ENCODE measurements at regions not wholly inside any gene's neighbourhood (a gene's known extent, or its start where the extent isn't known, plus 50 kb on each side); places are given as distances from the start of the nearest gene placed in this dataset.
"Not testable (repeated sequence)": the region's sequence is repeated elsewhere in the genome, so short reads cannot be mapped to it uniquely, and the experiment has no call there.

DNA sequence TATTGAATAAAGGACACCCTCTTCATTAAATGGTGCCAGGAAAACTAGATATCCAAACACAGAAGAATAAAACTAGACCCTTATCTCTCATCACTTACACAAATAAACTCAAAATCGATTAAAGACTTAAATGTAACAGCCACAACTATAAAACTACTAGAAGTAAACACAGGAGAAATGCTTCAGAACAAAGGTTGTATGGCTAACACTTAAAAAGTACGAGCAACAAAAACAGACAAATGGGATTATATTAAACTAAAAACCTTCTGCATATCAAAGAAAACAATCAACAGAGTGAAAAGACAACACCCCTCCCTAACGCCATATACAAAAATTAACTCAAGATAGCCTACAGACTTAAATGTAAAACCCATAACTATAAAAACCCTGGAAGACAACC, 104.7 kb upstream of the CLEC6A start:
- H3K79me1 ChIP-seq (ENCODE audit: low read depth, low read length); H3K27ac ChIP-seq (replicated peaks; ENCODE audit: low read length); H3K27me3 ChIP-seq (ENCODE audit: control insufficient read depth in 3 of 3, insufficient read depth in 3 of 3, low read depth in 1 of 3, low read length in 3 of 3); H3K4ac ChIP-seq (ENCODE audit: low read length); H3K18ac ChIP-seq (ENCODE audit: low read length); H2AK5ac ChIP-seq (ENCODE audit: low read depth, low read length); H2BK5ac ChIP-seq (ENCODE audit: low read length); DNase-seq (ENCODE audit: low spot score); H4K8ac ChIP-seq (ENCODE audit: low read depth, low read length); H3K36me3 ChIP-seq (replicated peaks in 1 of 2; ENCODE audit: control insufficient read depth in 2 of 2, insufficient read depth in 2 of 2, low read length in 2 of 2); H3K4me3 ChIP-seq (ENCODE audit: low read length in 2 of 2); H2BK15ac ChIP-seq (ENCODE audit: low read length); H2BK120ac ChIP-seq (ENCODE audit: low read depth, low read length); H3K14ac ChIP-seq (ENCODE audit: low read length); H3K9me3 ChIP-seq (replicated peaks in 1 of 2; ENCODE audit: control insufficient read depth in 2 of 2, insufficient read depth in 1 of 2, low read depth in 1 of 2, low read length in 2 of 2); H3K4me1 ChIP-seq (ENCODE audit: control insufficient read depth in 2 of 2, insufficient read depth in 1 of 2, low read depth in 1 of 2, low read length in 2 of 2); H2AFZ ChIP-seq (ENCODE audit: low read length); H4K91ac ChIP-seq (ENCODE audit: low read depth, low read length, poor library complexity); H3K4me2 ChIP-seq (ENCODE audit: insufficient read depth, low read length, poor library complexity, severe bottlenecking); H3K9ac ChIP-seq (ENCODE audit: low read depth, low read length, poor library complexity); H2BK12ac ChIP-seq (ENCODE audit: low read length); H3K23ac ChIP-seq (ENCODE audit: low read depth, low read length, poor library complexity): not testable (repeated sequence)
- 100% methylated on average over 1 of the region's 3 CpGs; no CpG with 5 or more reads in 1 of the 2 donors for WGBS, 2 donors (ENCODE audit: extremely low coverage in 2 of 2, insufficient read length in 2 of 2, insufficient replicate concordance in 1 of 2)

DNA sequence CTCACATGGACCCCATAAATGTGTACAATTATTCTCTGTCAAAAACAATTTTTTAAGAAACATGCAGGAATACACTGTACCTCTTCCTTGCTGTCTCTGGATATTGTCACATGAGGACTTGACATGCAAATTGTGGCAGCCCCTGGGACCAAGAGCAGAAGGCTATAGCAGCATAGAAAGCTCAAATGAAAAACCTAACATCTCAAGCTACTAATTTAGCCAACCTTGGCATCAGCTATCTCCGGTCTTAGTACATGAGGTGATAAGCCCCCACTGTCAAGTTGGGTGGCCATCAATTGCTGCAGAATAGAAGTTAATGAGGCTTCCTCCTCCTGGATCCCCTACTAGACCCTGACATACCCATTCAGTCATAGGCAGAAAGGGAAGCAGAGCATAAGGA, 101.0 kb upstream of the CLEC6A start:
- H3K27ac ChIP-seq (replicated peaks; ENCODE audit: low read length); H3K79me1 ChIP-seq (ENCODE audit: low read depth, low read length); H2BK5ac ChIP-seq (ENCODE audit: low read length); H3K9me3 ChIP-seq (replicated peaks in 1 of 2; ENCODE audit: control insufficient read depth in 2 of 2, insufficient read depth in 1 of 2, low read depth in 1 of 2, low read length in 2 of 2); H3K4me2 ChIP-seq (ENCODE audit: insufficient read depth, low read length, poor library complexity, severe bottlenecking); H2AFZ ChIP-seq (ENCODE audit: low read length); H3K27me3 ChIP-seq (ENCODE audit: control insufficient read depth in 3 of 3, insufficient read depth in 3 of 3, low read depth in 1 of 3, low read length in 3 of 3); H2BK12ac ChIP-seq (ENCODE audit: low read length); H3K36me3 ChIP-seq (replicated peaks in 1 of 2; ENCODE audit: control insufficient read depth in 2 of 2, insufficient read depth in 2 of 2, low read length in 2 of 2); H4K8ac ChIP-seq (ENCODE audit: low read depth, low read length); H2AK5ac ChIP-seq (ENCODE audit: low read depth, low read length); H2BK120ac ChIP-seq (ENCODE audit: low read depth, low read length); DNase-seq (ENCODE audit: low spot score); H3K9ac ChIP-seq (ENCODE audit: low read depth, low read length, poor library complexity); H2BK15ac ChIP-seq (ENCODE audit: low read length); H3K4me1 ChIP-seq (ENCODE audit: control insufficient read depth in 2 of 2, insufficient read depth in 1 of 2, low read depth in 1 of 2, low read length in 2 of 2); H3K23ac ChIP-seq (ENCODE audit: low read depth, low read length, poor library complexity); H3K4ac ChIP-seq (ENCODE audit: low read length); H3K4me3 ChIP-seq (ENCODE audit: low read length in 2 of 2); H3K18ac ChIP-seq (ENCODE audit: low read length); H3K14ac ChIP-seq (ENCODE audit: low read length); H4K91ac ChIP-seq (ENCODE audit: low read depth, low read length, poor library complexity): not testable (repeated sequence)
- no CpG with 5 or more reads among the region's 1 CpG for WGBS, 2 donors (ENCODE audit: extremely low coverage in 2 of 2, insufficient read length in 2 of 2, insufficient replicate concordance in 1 of 2)

DNA sequence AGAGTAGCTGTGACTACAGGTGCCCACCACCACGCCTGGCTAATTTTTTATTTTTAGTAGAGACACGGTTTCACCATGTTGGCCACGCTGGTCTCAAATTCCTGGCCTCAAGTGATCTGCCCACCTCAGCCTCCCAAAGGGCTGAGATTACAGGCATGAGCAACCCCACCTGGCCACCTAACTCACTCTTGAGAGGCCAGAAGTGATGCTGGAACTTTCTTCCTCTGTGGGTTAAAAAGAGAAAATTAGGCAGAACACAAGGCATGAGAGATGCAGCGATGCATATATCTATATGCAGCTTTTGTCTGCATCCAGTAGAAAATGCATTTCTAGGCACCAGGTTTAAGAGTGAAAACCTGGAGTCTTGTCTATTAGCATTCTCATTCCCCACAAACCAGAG, 100.2 kb upstream of the CLEC6A start:
- not testable (repeated sequence) for H3K9ac ChIP-seq (ENCODE audit: low read depth, low read length, poor library complexity); H2BK5ac ChIP-seq (ENCODE audit: low read length); H3K4me1 ChIP-seq (ENCODE audit: control insufficient read depth in 2 of 2, insufficient read depth in 1 of 2, low read depth in 1 of 2, low read length in 2 of 2); DNase-seq (ENCODE audit: low spot score); H4K8ac ChIP-seq (ENCODE audit: low read depth, low read length); H3K27ac ChIP-seq (replicated peaks; ENCODE audit: low read length); H2BK12ac ChIP-seq (ENCODE audit: low read length); H2BK15ac ChIP-seq (ENCODE audit: low read length); H3K36me3 ChIP-seq (replicated peaks in 1 of 2; ENCODE audit: control insufficient read depth in 2 of 2, insufficient read depth in 2 of 2, low read length in 2 of 2); H2BK120ac ChIP-seq (ENCODE audit: low read depth, low read length); H3K14ac ChIP-seq (ENCODE audit: low read length); H3K4me2 ChIP-seq (ENCODE audit: insufficient read depth, low read length, poor library complexity, severe bottlenecking); H3K4ac ChIP-seq (ENCODE audit: low read length); H4K91ac ChIP-seq (ENCODE audit: low read depth, low read length, poor library complexity); H3K18ac ChIP-seq (ENCODE audit: low read length); H3K4me3 ChIP-seq (ENCODE audit: low read length in 2 of 2); H3K9me3 ChIP-seq (replicated peaks in 1 of 2; ENCODE audit: control insufficient read depth in 2 of 2, insufficient read depth in 1 of 2, low read depth in 1 of 2, low read length in 2 of 2); H2AK5ac ChIP-seq (ENCODE audit: low read depth, low read length); H3K79me1 ChIP-seq (ENCODE audit: low read depth, low read length); H3K27me3 ChIP-seq (ENCODE audit: control insufficient read depth in 3 of 3, insufficient read depth in 3 of 3, low read depth in 1 of 3, low read length in 3 of 3); H2AFZ ChIP-seq (ENCODE audit: low read length); H3K23ac ChIP-seq (ENCODE audit: low read depth, low read length, poor library complexity)
- no CpG with 5 or more reads among the region's 4 CpGs for WGBS, 2 donors (ENCODE audit: extremely low coverage in 2 of 2, insufficient read length in 2 of 2, insufficient replicate concordance in 1 of 2)

DNA sequence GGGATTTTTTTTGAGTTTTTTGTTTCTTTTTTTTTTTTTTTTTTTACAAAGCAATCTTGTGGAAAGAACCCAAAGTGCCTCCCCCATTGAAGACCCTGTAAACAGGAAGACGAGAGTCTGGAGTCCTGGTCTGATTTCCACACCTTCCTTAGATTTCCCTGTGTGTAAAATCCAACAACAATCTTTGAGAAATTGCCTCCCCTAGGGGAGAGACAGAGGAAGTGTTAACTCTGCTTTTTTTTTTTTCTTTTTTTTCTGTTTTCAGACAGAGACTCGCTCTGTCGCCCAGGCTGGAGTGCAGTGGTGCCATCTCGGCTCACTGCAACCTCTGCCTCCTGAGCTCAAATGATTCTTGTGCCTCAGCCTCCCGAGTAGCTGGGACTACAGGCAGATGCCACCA, 82.0 kb upstream of the CLEC6A start:
- H2BK5ac ChIP-seq (ENCODE audit: low read length); H2AFZ ChIP-seq (ENCODE audit: low read length); H3K36me3 ChIP-seq (replicated peaks in 1 of 2; ENCODE audit: control insufficient read depth in 2 of 2, insufficient read depth in 2 of 2, low read length in 2 of 2); H4K91ac ChIP-seq (ENCODE audit: low read depth, low read length, poor library complexity); DNase-seq (ENCODE audit: low spot score); H2AK5ac ChIP-seq (ENCODE audit: low read depth, low read length); H3K4ac ChIP-seq (ENCODE audit: low read length); H3K4me1 ChIP-seq (ENCODE audit: control insufficient read depth in 2 of 2, insufficient read depth in 1 of 2, low read depth in 1 of 2, low read length in 2 of 2); H2BK120ac ChIP-seq (ENCODE audit: low read depth, low read length); H3K18ac ChIP-seq (ENCODE audit: low read length); H3K27me3 ChIP-seq (ENCODE audit: control insufficient read depth in 3 of 3, insufficient read depth in 3 of 3, low read depth in 1 of 3, low read length in 3 of 3); H3K79me1 ChIP-seq (ENCODE audit: low read depth, low read length); H4K8ac ChIP-seq (ENCODE audit: low read depth, low read length); H3K9ac ChIP-seq (ENCODE audit: low read depth, low read length, poor library complexity); H3K4me3 ChIP-seq (ENCODE audit: low read length in 2 of 2); H2BK15ac ChIP-seq (ENCODE audit: low read length); H3K9me3 ChIP-seq (replicated peaks in 1 of 2; ENCODE audit: control insufficient read depth in 2 of 2, insufficient read depth in 1 of 2, low read depth in 1 of 2, low read length in 2 of 2); H3K14ac ChIP-seq (ENCODE audit: low read length); H3K4me2 ChIP-seq (ENCODE audit: insufficient read depth, low read length, poor library complexity, severe bottlenecking); H2BK12ac ChIP-seq (ENCODE audit: low read length); H3K27ac ChIP-seq (replicated peaks; ENCODE audit: low read length); H3K23ac ChIP-seq (ENCODE audit: low read depth, low read length, poor library complexity): not testable (repeated sequence)
- no CpG with 5 or more reads among the region's 5 CpGs for WGBS, 2 donors (ENCODE audit: extremely low coverage in 2 of 2, insufficient read length in 2 of 2, insufficient replicate concordance in 1 of 2)

Data from neuronal stem cell (in vitro differentiated cells).